ENCODE measurements at regions not wholly inside any gene's neighbourhood (a gene's known extent, or its start where the extent isn't known, plus 50 kb on each side); places are given as distances from the start of the nearest gene placed in this dataset.

DNA sequence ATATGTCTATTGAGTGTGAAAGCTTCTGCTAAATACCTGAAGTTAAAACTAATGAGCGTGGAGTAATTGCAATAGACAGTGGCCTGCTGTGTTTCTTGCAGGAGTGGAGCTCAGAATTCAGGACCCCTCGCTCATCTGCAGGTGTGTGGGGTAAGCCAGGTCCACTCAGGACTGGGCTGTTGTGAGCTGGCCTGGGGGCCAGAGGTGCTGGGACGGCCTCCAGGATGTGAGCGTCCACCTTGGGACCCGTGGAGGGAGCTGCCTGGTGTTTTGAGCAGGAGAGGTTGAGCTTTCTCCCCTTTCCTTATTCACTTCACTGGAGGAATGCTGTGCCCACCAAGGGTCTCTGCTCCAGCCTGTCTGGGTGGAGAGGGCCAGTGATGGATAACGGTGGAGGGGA, 681.2 kb downstream of the BRD1 start:
- Histone ChIP-seq H3K36me3 (ENCODE audit: control insufficient read depth, insufficient read depth, low read length) (no peaks in the 10 kb centered on the region), H3K4me3 (ENCODE audit: low read depth in 2 of 2, low read length in 2 of 2) (no peak overlapping the region), H3K9me3 (ENCODE audit: control insufficient read depth, insufficient read depth, low read depth, low read length) (no peaks in the 10 kb centered on the region), H3K4me1 (ENCODE audit: control insufficient read depth, insufficient read depth, low read length) (no peaks in the 10 kb centered on the region), H3K27me3 (ENCODE audit: control insufficient read depth, insufficient read depth, low read length) (no peaks in the 10 kb centered on the region; the same call in 1 of the 2 replicates), H3K27ac (ENCODE audit: low read length) (no peak overlapping the region)
- DNase-seq (ENCODE audit: low read depth, low spot score), result no peak
- BruUV-seq (replicated peaks), result no TSS peak
- intact Hi-C loops (cut with micrococcal nuclease; ENCODE audit: unreplicated experiment), result no loop called here
- POLR2A ChIA-PET, result no interaction called here
- in situ Hi-C loops (cut with HindIII; ENCODE audit: low pct_unique_long_range_greater_than_20kb, low sequenced_read_pairs), result no loop called here
- no peak for ATAC-seq
- TF ChIP-seq, protein P1, sequence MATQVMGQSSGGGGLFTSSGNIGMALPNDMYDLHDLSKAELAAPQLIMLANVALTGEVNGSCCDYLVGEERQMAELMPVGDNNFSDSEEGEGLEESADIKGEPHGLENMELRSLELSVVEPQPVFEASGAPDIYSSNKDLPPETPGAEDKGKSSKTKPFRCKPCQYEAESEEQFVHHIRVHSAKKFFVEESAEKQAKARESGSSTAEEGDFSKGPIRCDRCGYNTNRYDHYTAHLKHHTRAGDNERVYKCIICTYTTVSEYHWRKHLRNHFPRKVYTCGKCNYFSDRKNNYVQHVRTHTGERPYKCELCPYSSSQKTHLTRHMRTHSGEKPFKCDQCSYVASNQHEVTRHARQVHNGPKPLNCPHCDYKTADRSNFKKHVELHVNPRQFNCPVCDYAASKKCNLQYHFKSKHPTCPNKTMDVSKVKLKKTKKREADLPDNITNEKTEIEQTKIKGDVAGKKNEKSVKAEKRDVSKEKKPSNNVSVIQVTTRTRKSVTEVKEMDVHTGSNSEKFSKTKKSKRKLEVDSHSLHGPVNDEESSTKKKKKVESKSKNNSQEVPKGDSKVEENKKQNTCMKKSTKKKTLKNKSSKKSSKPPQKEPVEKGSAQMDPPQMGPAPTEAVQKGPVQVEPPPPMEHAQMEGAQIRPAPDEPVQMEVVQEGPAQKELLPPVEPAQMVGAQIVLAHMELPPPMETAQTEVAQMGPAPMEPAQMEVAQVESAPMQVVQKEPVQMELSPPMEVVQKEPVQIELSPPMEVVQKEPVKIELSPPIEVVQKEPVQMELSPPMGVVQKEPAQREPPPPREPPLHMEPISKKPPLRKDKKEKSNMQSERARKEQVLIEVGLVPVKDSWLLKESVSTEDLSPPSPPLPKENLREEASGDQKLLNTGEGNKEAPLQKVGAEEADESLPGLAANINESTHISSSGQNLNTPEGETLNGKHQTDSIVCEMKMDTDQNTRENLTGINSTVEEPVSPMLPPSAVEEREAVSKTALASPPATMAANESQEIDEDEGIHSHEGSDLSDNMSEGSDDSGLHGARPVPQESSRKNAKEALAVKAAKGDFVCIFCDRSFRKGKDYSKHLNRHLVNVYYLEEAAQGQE (IDR thresholded peaks at IDR 0.05; ENCODE audit: insufficient read depth in 1 of 2, low read depth in 2 of 2, low read length in 1 of 2), result no peak
- TF ChIP-seq, protein P2, sequence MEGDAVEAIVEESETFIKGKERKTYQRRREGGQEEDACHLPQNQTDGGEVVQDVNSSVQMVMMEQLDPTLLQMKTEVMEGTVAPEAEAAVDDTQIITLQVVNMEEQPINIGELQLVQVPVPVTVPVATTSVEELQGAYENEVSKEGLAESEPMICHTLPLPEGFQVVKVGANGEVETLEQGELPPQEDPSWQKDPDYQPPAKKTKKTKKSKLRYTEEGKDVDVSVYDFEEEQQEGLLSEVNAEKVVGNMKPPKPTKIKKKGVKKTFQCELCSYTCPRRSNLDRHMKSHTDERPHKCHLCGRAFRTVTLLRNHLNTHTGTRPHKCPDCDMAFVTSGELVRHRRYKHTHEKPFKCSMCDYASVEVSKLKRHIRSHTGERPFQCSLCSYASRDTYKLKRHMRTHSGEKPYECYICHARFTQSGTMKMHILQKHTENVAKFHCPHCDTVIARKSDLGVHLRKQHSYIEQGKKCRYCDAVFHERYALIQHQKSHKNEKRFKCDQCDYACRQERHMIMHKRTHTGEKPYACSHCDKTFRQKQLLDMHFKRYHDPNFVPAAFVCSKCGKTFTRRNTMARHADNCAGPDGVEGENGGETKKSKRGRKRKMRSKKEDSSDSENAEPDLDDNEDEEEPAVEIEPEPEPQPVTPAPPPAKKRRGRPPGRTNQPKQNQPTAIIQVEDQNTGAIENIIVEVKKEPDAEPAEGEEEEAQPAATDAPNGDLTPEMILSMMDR (IDR thresholded peaks at IDR 0.05), result no peak
- TF ChIP-seq POLR2AphosphoS5 (IDR thresholded peaks at IDR 0.05; ENCODE audit: low read depth, low read length), result no peak
- TF ChIP-seq TCF7L2 (IDR thresholded peaks at IDR 0.05; ENCODE audit: low read depth, low read length), result no peak
- TF ChIP-seq SIN3A (IDR thresholded peaks at IDR 0.05; ENCODE audit: borderline replicate concordance, insufficient read depth, low read depth, low read length), result no peak
- CTCF ChIA-PET, result no interaction called here

DNA sequence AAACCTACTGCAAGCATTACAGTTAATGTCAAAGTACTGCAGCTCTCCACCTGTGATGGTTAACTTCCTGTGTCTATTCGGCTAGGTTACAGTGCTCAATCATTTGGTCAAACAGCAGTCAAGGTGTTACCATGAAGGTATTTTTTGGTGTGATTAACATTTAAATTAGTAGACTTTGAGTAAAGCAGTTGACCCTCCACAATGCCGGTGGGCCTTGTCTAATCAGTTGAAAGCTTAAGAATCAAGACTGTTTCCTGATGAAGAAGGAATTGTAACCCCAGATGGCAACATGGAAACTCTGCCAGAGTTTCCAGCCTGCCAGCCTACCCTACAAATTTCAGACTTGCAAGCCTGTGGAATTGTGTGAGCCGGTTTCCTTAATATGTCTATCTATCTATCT, 683.9 kb downstream of the BRD1 start:
- Histone ChIP-seq H3K27me3 (ENCODE audit: control insufficient read depth, insufficient read depth, low read length) (no peaks in the 10 kb centered on the region), H3K9me3 (ENCODE audit: control insufficient read depth, insufficient read depth, low read depth, low read length) (no peaks in the 10 kb centered on the region), H3K27ac (ENCODE audit: low read length) (no peak overlapping the region), H3K36me3 (ENCODE audit: control insufficient read depth, insufficient read depth, low read length) (no peaks in the 10 kb centered on the region), H3K4me3 (ENCODE audit: low read depth in 2 of 2, low read length in 2 of 2) (no peak overlapping the region), H3K4me1 (ENCODE audit: control insufficient read depth, insufficient read depth, low read length) (no peaks in the 10 kb centered on the region)
- DNase-seq (ENCODE audit: low read depth, low spot score) (no peak), ATAC-seq (no peak)
- in situ Hi-C loops (cut with HindIII; ENCODE audit: low pct_unique_long_range_greater_than_20kb, low sequenced_read_pairs), result no loop called here
- ChIA-PET POLR2A (no interaction called here), CTCF (no interaction called here)
- intact Hi-C loops (cut with micrococcal nuclease; ENCODE audit: unreplicated experiment), result no loop called here
- BruUV-seq (replicated peaks), result no TSS peak
- TF ChIP-seq POLR2AphosphoS5 (IDR thresholded peaks at IDR 0.05; ENCODE audit: low read depth, low read length) (no peak), TCF7L2 (IDR thresholded peaks at IDR 0.05; ENCODE audit: low read depth, low read length) (no peak), SIN3A (IDR thresholded peaks at IDR 0.05; ENCODE audit: borderline replicate concordance, insufficient read depth, low read depth, low read length) (no peak)
- TF ChIP-seq, protein P2 (IDR thresholded peaks at IDR 0.05), result no peak
- TF ChIP-seq, protein P1 (IDR thresholded peaks at IDR 0.05; ENCODE audit: insufficient read depth in 1 of 2, low read depth in 2 of 2, low read length in 1 of 2), result no peak

All from Panc1 (cell line).